GM23248 (cell line): ENCODE measurements at regions not wholly inside any gene's neighbourhood (a gene's known extent, or its start where the extent isn't known, plus 50 kb on each side); places are given as distances from the start of the nearest gene placed in this dataset.

Source experiments
- EZH2 ChIP-seq: fragments of 200-600 bp; sonication (generic); IDR thresholded peaks from 2 replicates; pipeline ENCODE4 v1.6.1; 2018; ENCODE audit warnings: antibody characterized with exemption, mild to moderate bottlenecking; ENCODE audit not compliant: insufficient read depth, poor library complexity, severe bottlenecking
- EZH2phosphoT487 ChIP-seq: fragments of 200-600 bp; sonication (generic); IDR thresholded peaks from 2 replicates; pipeline ENCODE4 v1.6.1; 2018; ENCODE audit warnings: antibody characterized with exemption, moderate library complexity, mild to moderate bottlenecking, low read depth; ENCODE audit not compliant: insufficient read depth

- TF ChIP-seq EZH2, result no peak
- TF ChIP-seq EZH2phosphoT487, result no peak
Measured at GRCh38 chr20:50415021-50415515, 95.1 kb upstream of the PTPN1 start.
